H7 (cell line): ENCODE measurements at regions not wholly inside any gene's neighbourhood (a gene's known extent, or its start where the extent isn't known, plus 50 kb on each side); places are given as distances from the start of the nearest gene placed in this dataset.

ENCODE experiments used
- DNase-seq: peaks from one replicate; pipeline ENCODE4 v3.0.0; 2012
- H3K27me3 ChIP-seq: 2 replicates; pipeline ENCODE4 v1.6.0; 2011; ENCODE audit warnings: mild to moderate bottlenecking, low read length; ENCODE audit not compliant: control insufficient read depth, insufficient read depth
- H3K36me3 ChIP-seq: replicated peaks from 2 replicates; pipeline ENCODE4 v1.5.1; 2011; ENCODE audit warnings: low read length; ENCODE audit not compliant: control insufficient read depth, insufficient read depth
- H3K4me3 ChIP-seq: 2 replicates; pipeline ENCODE4 v1.5.1; 2011; ENCODE audit warnings: low read depth, mild to moderate bottlenecking, control low read depth, low read length, moderate library complexity; ENCODE audit not compliant: insufficient read depth

DNA sequence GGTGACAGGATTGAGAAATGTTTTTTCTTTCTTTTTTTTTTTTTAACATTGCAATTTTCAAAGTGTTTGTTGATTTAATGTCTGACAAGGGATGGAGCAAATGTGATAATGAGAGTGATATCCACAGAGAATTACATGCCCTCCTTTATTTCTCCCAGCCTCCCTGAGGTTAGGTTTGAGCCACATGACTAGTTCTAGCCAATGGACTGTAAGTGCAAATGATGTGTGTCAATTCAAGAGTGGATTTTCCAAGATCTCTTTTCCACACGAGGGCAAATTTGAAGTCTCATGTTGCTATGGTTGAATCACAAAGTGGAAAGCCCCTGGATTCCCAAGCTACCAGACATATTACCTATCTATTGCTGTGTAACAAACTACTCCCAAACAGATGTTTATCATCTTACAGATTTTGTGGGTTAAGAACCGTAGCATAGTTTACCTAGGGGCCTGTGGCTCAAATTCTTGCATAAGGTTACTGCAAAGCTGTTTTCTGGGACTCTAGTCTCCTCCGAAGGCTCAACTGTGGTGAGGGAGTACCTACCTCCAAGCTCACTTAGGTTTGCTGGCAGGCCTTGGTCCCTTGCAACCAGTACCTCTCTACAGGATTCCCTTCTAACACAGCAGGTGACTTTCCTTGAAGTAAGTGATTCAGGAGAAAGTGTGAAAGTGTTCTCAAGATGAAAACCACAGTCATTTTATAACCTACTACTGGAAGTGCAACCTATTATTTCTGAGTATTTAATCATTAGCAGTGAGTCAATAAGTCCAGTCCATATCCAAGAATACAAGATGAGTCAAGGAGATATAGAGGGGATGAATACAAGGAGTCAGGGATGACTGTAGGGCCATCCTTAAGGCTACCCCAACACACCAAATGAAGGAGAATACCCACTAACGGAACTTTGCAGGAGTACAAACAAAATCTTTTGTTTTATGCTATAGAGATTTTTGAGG is 533.6 kb downstream of the PTPRC start:
- H3K4me3 ChIP-seq, result no peak overlapping the region
- no peak for DNase-seq
- H3K27me3 ChIP-seq, result no peaks in the 10 kb centered on the region
- no peaks in the 10 kb centered on the region; the same call in 1 of the 2 replicates for H3K36me3 ChIP-seq

DNA sequence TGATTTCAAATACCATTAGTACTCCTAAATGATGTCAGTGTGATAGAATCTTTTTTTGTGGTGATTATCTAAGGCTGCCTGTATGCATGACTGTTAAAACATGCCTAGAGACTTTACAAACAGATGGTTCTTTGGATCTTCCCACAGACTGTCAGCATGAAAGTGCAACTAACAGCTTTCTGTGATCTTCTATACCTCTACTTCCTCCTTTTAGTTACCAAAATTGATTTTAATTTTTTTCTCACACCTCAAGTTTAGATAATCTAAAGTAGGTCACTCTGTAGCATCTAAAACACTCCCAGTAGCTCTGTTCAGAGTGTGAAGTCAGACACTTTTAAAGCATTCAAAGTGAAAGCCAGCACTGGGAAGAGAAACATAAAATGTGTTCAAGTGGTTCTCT is 534.5 kb downstream of the PTPRC start:
- no peaks in the 10 kb centered on the region for H3K27me3 ChIP-seq
- DNase-seq, result no peak
- no peaks in the 10 kb centered on the region; the same call in 1 of the 2 replicates for H3K36me3 ChIP-seq
- no peak overlapping the region for H3K4me3 ChIP-seq

DNA sequence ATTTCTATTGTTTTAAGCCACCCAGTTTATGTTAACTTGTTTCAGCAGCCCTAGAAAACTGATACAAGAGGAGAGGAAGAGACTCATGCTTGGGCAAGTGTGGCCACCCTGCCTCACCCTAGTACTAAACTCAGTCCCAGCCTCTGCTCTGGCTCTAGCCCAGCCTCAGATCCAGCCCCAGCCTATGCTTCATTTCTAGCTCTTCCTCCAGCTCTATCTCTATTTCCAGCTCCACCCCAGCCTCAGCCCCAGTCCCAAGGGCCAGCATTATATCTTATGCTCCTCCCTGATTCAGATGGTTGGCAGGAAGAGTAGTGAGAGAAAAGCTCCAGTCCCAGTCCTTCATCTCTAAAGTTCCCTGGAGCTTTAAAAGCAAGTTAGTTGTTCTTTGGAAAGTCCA is 535.5 kb downstream of the PTPRC start:
- H3K4me3 ChIP-seq, result no peak overlapping the region
- no peak for DNase-seq

DNA sequence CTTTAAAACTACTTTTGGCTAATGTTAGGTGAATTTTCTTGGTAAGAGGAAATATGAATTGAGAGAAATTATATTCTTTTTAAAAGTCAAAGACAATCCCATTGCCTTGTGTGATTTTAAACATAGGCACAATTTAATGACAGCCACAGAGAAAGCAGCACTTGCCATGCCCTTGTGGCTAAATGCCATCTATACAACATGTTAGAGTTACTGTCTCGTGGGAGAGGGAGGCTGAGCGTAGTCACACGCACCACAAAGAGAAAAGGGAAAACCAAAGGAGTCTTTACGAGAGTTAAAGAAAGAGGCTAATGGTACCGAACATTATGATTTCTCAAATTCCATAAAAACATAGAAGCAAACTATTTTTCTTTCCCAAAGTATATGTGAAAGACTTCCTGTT is 537.9 kb downstream of the PTPRC start:
- Histone ChIP-seq H3K36me3 (no peaks in the 10 kb centered on the region; the same call in 1 of the 2 replicates), H3K4me3 (no peak overlapping the region), H3K27me3 (no peaks in the 10 kb centered on the region)
- no peak for DNase-seq

More for the DNA sequence above, 535.5 kb downstream of the PTPRC start:
- Histone ChIP-seq H3K36me3 (no peaks in the 10 kb centered on the region; the same call in 1 of the 2 replicates), H3K27me3 (no peaks in the 10 kb centered on the region)

DNA sequence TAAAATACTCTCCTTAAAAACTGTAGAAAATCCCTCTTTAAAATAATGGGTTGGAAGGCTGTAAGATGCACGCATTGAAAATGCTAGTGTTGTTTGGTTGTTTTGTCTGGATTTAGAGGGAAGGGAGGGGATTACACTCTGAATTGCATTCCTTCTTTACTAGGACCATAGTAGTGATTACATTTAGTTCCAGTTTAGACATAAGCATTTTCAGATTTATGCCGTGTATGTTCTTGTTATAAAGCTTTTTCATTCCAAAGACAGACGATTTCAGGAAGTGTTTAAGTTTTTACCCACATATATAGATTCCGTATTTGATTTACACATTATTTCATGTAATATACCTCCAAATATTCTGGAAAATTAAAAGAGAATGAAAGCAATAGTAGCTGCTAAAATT is 538.4 kb downstream of the PTPRC start:
- no peak overlapping the region for H3K4me3 ChIP-seq
- DNase-seq, result no peak
- H3K27me3 ChIP-seq, result no peaks in the 10 kb centered on the region
- H3K36me3 ChIP-seq, result no peaks in the 10 kb centered on the region; the same call in 1 of the 2 replicates

DNA sequence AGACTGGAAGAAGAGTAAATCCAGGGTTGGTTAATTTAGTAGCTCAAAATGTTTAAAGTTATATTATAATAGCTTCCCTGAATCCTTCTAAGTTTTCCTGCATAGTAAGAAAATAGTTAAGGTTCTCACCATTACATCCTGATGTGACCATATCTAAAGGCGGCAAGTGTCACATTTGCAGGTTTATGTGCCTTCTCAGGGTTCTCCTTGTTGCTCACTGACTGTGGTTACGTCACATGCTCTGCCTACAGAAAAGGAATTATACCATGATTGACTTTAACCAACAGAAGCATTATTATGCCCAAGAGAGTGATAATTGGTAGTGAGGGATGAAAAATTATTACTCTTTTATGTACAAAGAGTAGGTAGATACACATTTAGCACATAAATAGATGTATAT is 539.8 kb downstream of the PTPRC start:
- no peak for DNase-seq
- Histone ChIP-seq H3K36me3 (no peaks in the 10 kb centered on the region; the same call in 1 of the 2 replicates), H3K4me3 (no peak overlapping the region)

DNA sequence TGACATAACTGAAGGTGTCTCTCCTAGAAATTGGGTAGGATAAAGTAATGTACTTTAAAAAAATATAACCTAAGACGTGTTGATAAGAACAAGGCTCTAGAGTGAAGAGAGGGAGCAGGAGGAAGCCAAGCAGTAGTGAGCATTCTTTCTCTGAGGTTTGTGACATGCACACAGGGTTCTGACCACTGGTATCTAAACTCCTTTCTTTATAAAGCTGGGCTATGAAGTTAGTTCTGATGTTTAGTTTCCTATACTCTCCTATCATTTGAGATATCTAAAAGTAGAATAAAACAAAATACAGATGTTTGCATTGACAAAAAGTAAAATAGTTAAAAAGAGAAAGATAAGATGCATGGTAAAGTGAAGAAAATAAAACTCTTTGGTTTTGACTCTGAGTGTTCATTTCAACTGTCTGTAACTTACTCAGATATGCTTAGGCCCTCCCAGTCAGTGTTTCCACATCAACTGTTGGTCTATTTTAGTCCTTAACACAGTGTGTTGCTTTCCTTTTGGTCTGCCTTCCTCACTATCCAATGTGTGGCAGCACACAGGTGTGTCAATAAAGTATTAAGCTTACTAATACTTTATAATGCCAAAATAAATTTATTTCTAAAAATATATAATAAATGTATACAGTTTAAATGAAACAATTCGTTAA is 543.5 kb downstream of the PTPRC start:
- no peak overlapping the region for H3K4me3 ChIP-seq
- no peaks in the 10 kb centered on the region for H3K36me3 ChIP-seq
- no peaks in the 10 kb centered on the region for H3K27me3 ChIP-seq
- no peak for DNase-seq

More for the DNA sequence above, 539.8 kb downstream of the PTPRC start:
- H3K27me3 ChIP-seq, result no peaks in the 10 kb centered on the region

DNA sequence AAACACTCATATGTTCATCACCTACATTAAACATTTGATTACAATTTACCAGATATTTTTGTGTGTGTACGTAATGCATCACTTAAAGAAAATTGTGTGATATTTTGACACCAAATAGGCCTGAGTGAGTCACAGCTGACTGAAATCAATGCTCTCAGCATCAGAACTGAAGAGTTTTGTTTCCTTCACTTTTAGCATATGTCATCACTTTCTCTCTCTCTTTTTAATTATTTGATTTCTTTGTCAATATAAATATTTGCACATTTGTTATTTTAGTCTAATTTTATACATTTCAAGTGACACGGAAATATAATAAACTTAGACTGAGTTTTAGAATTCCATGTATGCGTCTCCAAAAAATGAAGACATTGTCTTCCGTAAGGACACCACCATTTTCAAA is 545.3 kb downstream of the PTPRC start:
- Histone ChIP-seq H3K27me3 (no peaks in the 10 kb centered on the region), H3K4me3 (no peak overlapping the region), H3K36me3 (no peaks in the 10 kb centered on the region)
- DNase-seq, result no peak

DNA sequence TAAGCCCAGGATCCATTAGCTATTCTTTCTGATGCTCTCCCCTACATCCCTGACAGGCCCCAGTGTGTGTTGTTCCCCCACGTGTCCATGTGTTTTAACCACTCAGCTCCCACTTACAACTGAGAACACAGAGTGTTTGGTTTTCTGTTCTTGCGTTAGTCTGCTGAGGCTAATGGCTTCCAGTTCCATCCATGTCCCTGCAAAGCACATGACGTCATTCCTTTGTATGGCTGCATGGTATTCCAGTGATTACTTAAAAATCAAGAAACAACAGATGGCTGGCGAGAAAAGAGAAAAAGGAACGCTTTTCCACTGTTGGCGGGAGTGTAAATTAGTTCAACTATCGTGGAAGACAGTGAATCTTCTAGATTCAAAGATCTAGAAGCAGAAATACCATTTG is 556.0 kb downstream of the PTPRC start:
- no peak overlapping the region for H3K4me3 ChIP-seq
- DNase-seq, result no peak
- H3K36me3 ChIP-seq, result no peaks in the 10 kb centered on the region
- no peaks in the 10 kb centered on the region for H3K27me3 ChIP-seq

DNA sequence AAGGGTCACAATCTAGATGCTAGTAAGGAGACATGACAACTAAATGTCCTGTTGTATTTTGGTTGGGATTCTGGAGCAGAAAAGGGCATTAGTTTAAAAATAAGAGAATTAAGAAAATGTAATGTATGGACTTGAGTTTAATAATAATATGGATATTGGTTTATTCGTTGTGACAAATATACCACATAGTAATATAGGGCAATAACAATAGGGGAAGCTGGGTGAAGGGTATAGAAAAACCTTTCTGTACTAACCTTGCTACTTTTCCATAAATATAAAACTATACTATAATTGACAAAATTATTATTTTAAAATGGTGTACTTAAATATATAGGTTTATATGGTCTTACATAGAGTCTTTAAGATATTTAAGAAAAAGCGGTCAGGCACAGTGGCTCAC is 558.9 kb downstream of the PTPRC start:
- Histone ChIP-seq H3K36me3 (no peaks in the 10 kb centered on the region), H3K27me3 (no peaks in the 10 kb centered on the region), H3K4me3 (no peak overlapping the region)
- no peak for DNase-seq

DNA sequence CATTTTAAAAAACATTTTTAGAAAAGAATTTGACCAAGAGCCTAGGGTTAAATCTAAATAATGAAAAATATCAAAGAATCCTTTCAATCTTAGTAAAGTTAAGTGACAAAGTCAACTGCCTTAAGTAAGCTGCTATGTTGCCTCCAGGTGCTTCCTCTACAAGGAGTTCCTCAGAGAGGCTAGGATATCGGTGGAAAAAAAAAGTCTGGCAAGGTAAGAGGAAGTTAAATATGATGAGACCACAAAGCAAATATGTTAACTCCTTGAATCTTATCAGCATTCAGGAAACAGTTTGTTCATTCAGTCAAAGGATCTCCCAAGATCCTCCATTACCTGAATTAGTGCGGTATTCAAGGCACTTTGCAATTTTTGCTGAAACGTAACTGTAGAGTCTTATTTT is 563.5 kb downstream of the PTPRC start:
- Histone ChIP-seq H3K36me3 (no peaks in the 10 kb centered on the region), H3K27me3 (no peaks in the 10 kb centered on the region), H3K4me3 (no peak overlapping the region)
- DNase-seq, result no peak

DNA sequence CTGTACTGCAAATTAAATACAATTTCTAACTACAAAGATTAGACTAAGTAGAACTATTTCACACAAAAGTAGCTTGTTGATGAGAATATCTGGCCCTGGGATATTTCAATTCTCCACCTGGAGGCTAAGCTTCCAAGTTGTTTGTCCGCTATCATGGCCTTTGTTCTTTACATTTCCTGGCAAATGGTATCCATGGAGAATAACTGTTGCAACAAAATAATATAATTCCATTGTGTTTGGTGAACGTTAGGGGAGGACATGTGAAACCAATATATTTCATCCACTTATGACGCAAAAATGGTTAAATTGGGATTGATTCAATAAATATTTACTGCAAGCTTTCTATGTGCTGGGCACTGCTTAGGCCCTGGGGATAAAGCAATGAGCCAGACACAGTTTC is 565.4 kb downstream of the PTPRC start:
- H3K36me3 ChIP-seq, result no peaks in the 10 kb centered on the region
- no peaks in the 10 kb centered on the region for H3K27me3 ChIP-seq
- DNase-seq, result no peak
- no peak overlapping the region for H3K4me3 ChIP-seq

DNA sequence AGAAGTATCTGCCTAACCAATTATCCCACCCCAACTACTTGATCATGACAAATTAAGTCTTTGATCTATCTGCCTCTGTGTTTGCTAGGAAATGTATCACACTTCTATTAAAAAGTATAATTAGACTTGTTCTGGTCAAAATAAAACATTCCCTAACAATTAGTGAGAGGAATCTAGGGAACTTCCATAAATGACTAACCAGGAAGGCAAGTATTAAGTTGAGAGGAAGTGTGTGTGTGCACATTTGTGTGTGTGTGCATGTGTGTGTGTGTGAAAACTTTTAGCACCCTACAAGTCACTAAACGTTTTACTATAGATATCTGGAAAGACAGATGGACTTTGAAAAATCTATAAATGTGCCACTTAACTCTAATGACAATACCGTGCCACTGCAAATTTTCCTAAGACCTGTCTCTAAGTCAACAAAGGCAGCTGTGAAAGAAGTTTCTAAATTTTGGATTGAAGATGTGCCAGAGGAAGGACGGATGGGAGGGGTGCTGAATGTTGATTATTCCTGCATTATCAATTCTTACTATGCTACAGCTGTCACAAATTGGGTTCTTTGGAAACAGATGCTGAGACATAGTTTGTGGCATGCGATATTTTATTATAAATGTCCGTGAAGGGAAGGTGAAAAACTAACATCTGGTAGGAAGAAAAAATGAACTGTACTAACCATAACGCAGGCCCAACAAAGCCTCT is 567.1 kb downstream of the PTPRC start:
- H3K27me3 ChIP-seq, result no peaks in the 10 kb centered on the region
- no peak overlapping the region for H3K4me3 ChIP-seq
- H3K36me3 ChIP-seq, result no peaks in the 10 kb centered on the region
- no peak for DNase-seq

DNA sequence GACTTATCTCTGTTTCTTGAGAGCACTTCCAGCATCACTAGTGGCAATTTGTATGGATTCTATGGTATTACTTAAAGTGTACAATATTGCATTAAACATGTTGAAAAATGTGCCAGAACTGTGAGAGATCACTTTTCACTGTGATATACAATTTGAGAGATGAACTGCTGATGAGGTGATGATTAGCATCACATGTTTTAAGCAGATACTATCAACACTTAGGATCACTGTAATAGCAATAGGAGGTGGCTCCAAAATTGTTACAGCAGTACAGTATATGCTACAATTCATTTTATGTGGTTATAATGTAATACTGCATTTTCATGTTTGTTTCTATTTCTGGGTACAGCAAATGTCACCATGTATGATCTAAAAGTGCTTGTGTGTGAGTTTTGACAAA is 570.0 kb downstream of the PTPRC start:
- Histone ChIP-seq H3K27me3 (no peaks in the 10 kb centered on the region), H3K4me3 (no peak overlapping the region), H3K36me3 (no peaks in the 10 kb centered on the region)
- no peak for DNase-seq
